ENCODE measurements at regions not wholly inside any gene's neighbourhood (a gene's known extent, or its start where the extent isn't known, plus 50 kb on each side); places are given as distances from the start of the nearest gene placed in this dataset.

- DNase-seq (no peak), ATAC-seq (no peak)
- Mint-ChIP-seq H3K27me3 (no peaks in the 10 kb centered on the region), H3K4me1 (ENCODE audit: low read depth) (no peaks in the 10 kb centered on the region), H3K36me3 (ENCODE audit: low read depth) (no peaks in the 10 kb centered on the region), H3K9me3 (peaks cover 9% of the 10 kb centered on the region), H3K27ac (no peak overlapping the region), H3K4me3 (no peak overlapping the region)
- POLR2A ChIA-PET, result no interaction called here
- no peak for TF ChIP-seq CTCF (IDR thresholded peaks at IDR 0.05)
- intact Hi-C loops (cut with micrococcal nuclease), result no loop called here
- CTCF ChIA-PET, result no interaction called here
Observed at GRCh38 chr1:234689236-234689635, 79.3 kb upstream of the IRF2BP2 start.

- CTCF ChIA-PET, result no interaction called here
- Mint-ChIP-seq H3K27me3 (no peaks in the 10 kb centered on the region), H3K4me1 (ENCODE audit: low read depth) (no peaks in the 10 kb centered on the region), H3K4me3 (no peak overlapping the region), H3K9me3 (peaks cover 9% of the 10 kb centered on the region), H3K27ac (no peak overlapping the region), H3K36me3 (ENCODE audit: low read depth) (no peaks in the 10 kb centered on the region)
- ATAC-seq, result no peak
- DNase-seq, result no peak
- no peak for TF ChIP-seq CTCF (IDR thresholded peaks at IDR 0.05)
- intact Hi-C loops (cut with micrococcal nuclease), result no loop called here
- POLR2A ChIA-PET, result no interaction called here
Observed at GRCh38 chr1:234687011-234687410, 77.0 kb upstream of the IRF2BP2 start.

- intact Hi-C loops (cut with micrococcal nuclease), result no loop called here
- no peak overlapping the region for H3K4me3 Mint-ChIP-seq
- POLR2A ChIA-PET, result interaction anchor here (0.6 kb wide), 1 partner anchor 188 kb away, joined by 3 read pairs; no protein-coding TSS in a partner anchor
- no peaks in the 10 kb centered on the region for H3K36me3 Mint-ChIP-seq (ENCODE audit: low read depth)
- peaks cover 9% of the 10 kb centered on the region for H3K9me3 Mint-ChIP-seq
- H3K27me3 Mint-ChIP-seq, result no peaks in the 10 kb centered on the region
- H3K4me1 Mint-ChIP-seq (ENCODE audit: low read depth), result no peaks in the 10 kb centered on the region
- CTCF ChIA-PET, result no interaction called here
- no peak for DNase-seq
- no peak for ATAC-seq
- TF ChIP-seq CTCF (IDR thresholded peaks at IDR 0.05), result no peak
- no peak overlapping the region for H3K27ac Mint-ChIP-seq
Observed at GRCh38 chr1:234686035-234686434, 76.1 kb upstream of the IRF2BP2 start.

- intact Hi-C loops (cut with micrococcal nuclease), result no loop called here
- Mint-ChIP-seq H3K4me1 (ENCODE audit: low read depth) (no peaks in the 10 kb centered on the region), H3K27me3 (no peaks in the 10 kb centered on the region), H3K4me3 (no peak overlapping the region), H3K9me3 (peaks cover 9% of the 10 kb centered on the region), H3K36me3 (ENCODE audit: low read depth) (no peaks in the 10 kb centered on the region), H3K27ac (no peak overlapping the region)
- POLR2A ChIA-PET, result no interaction called here
- ATAC-seq, result no peak
- no peak for TF ChIP-seq CTCF (IDR thresholded peaks at IDR 0.05)
- CTCF ChIA-PET, result no interaction called here
- no peak for DNase-seq
Observed at GRCh38 chr1:234684856-234685255, 74.9 kb upstream of the IRF2BP2 start.

GRCh38 chr1:234683861-234684632 lies 74.1 kb upstream of the IRF2BP2 start:
- Mint-ChIP-seq H3K4me1 (ENCODE audit: low read depth) (no peaks in the 10 kb centered on the region), H3K27ac (no peak overlapping the region), H3K27me3 (no peaks in the 10 kb centered on the region), H3K9me3 (peaks cover 9% of the 10 kb centered on the region), H3K4me3 (no peak overlapping the region), H3K36me3 (ENCODE audit: low read depth) (no peaks in the 10 kb centered on the region)
- ChIA-PET CTCF (no interaction called here), POLR2A (interaction anchor here (0.5 kb wide), 1 partner anchor 32 kb away, joined by 3 read pairs; no protein-coding TSS in a partner anchor)
- intact Hi-C loops (cut with micrococcal nuclease), result no loop called here
- ATAC-seq, result no peak
- DNase-seq, result no peak
- no peak for TF ChIP-seq CTCF (IDR thresholded peaks at IDR 0.05)

All from activated CD8-positive, alpha-beta T cell treated with anti-CD3 and anti-CD28 coated beads for 36 hours (primary cell).